HAP-1 (cell line): ENCODE measurements at regions not wholly inside any gene's neighbourhood (a gene's known extent, or its start where the extent isn't known, plus 50 kb on each side); places are given as distances from the start of the nearest gene placed in this dataset.
A peak's percentile ranks its signal among the peaks of the same experiment; 100 is the strongest.

Experiments
- DNase-seq, 2 experiments: peaks; one replicate each; pipeline ENCODE4 v3.0.0-alpha.2; 2016 to 2020; ENCODE audit warnings: low spot score in 2 of 2
- H3K27me3 ChIP-seq: fragments of 250-450 bp; sonication (Bioruptor Pico); 2 replicates; pipeline ENCODE4 v1.5.1; 2020; ENCODE audit warnings: low read depth, mild to moderate bottlenecking, moderate library complexity
- H3K36me3 ChIP-seq: fragments of 250-450 bp; sonication (Bioruptor Pico); replicated peaks from 2 replicates; pipeline ENCODE4 v1.5.1; 2020; ENCODE audit warnings: mild to moderate bottlenecking
- H3K4me1 ChIP-seq: fragments of 250-450 bp; sonication (Bioruptor Pico); 2 replicates; pipeline ENCODE4 v1.5.1; 2020; ENCODE audit warnings: mild to moderate bottlenecking
- H3K4me3 ChIP-seq: fragments of 250-450 bp; sonication (Bioruptor Pico); 2 replicates; pipeline ENCODE4 v1.5.1; 2020; ENCODE audit warnings: mild to moderate bottlenecking, moderate library complexity
- H3K9me3 ChIP-seq: fragments of 250-450 bp; sonication (Bioruptor Pico); 2 replicates; pipeline ENCODE4 v1.5.1; 2020; ENCODE audit warnings: mild to moderate bottlenecking, moderate library complexity
- in situ Hi-C: fragments of 300-500 bp; cut with MboI; formaldehyde crosslinking; loops from 3 replicates; pipeline ENCODE4 v1.14.3; 2020; ENCODE audit warnings: low sequenced_read_pairs, inconsistent platforms, mixed read lengths

DNA sequence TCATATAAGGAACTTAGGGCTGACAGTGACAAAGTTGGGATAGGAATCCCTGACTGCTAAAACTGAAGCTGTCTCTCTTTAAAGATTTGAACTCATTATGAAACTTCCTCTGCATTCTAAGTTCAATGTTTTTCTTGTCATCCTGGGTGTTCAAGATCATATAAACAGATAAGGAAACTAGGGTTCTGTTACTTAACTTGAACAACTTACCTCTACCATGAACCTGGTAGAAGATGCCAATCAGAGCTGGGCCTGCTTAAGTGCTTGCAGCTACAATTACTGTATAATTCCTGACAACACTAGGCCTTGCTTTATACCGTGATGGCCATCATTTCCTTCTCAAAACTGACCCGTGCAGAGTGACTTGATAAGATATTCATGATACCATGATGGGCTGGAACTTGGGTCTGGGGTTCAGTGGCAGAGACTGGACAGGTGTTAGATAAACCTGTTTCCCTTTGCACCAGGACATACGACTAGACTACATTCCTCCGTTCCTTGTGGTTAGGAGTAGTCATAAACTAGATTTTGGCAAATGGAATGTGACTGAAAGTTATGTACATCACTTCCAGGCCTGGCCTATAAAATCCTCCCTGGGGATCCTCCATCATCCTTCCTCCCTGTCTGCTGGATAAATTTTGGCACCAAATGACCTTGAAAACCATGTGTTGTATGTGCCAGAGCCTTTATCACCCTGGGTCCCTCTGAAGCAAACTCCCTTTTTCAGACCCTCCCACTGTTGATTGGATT, 172.2 kb upstream of the PRICKLE1 start:
- no peak for DNase-seq
- Histone ChIP-seq H3K36me3 (no peaks in the 10 kb centered on the region), H3K4me3 (no peak overlapping the region), H3K9me3 (no peaks in the 10 kb centered on the region), H3K27me3 (no peaks in the 10 kb centered on the region), H3K4me1 (peaks cover 2% of the 10 kb centered on the region)
- in situ Hi-C loops = no loop called here

DNA sequence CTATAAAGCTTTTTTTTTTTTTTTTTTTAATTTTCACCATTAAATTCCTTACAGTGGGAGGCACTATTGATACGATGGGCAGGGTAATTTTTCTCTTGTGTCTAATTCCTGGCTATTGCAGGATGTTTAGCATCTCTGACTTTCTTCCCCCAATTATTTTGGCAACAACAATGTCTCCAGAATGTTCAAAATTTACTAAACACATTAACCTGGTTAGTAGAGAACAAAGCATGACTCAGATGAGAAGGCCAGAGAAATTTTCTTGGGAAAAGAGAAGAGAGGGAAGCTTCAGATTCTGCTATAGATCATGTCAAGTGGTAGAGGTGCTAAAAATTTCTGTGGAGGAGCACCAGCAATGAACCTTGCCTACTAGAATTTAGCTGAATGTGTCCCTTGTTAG, 171.5 kb upstream of the PRICKLE1 start:
- H3K4me1 ChIP-seq = peaks cover 2% of the 10 kb centered on the region
- H3K4me3 ChIP-seq = no peak overlapping the region
- no peaks in the 10 kb centered on the region for H3K36me3 ChIP-seq
- H3K9me3 ChIP-seq = no peaks in the 10 kb centered on the region
- no peak for DNase-seq
- H3K27me3 ChIP-seq = no peaks in the 10 kb centered on the region
- in situ Hi-C loops = no loop called here

DNA sequence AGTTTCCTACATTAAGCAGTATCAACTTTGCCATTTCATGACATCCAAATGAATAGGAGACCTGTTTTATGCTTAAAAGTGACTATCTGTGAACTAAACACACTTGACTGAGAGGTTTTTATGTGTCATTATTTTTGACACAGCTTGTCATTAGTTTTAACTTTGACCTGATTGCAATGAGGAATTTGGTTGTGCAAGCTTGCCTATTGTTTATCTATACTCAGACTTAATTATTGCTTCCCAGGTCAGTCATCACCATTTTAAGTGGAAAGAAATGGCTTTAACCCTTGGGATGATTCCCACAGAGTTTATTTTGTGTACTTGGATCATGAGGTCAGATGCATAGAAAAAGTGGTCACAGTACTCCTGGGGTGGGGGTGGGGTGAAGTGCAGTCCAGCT, 171.0 kb upstream of the PRICKLE1 start:
- Histone ChIP-seq H3K9me3 (no peaks in the 10 kb centered on the region; the same call in 1 of the 2 replicates), H3K4me3 (no peak overlapping the region), H3K36me3 (no peaks in the 10 kb centered on the region), H3K27me3 (no peaks in the 10 kb centered on the region), H3K4me1 (peaks cover 2% of the 10 kb centered on the region)
- in situ Hi-C loops = no loop called here
- no peak for DNase-seq

GRCh38 chr12:42759622-42760273, 170.2 kb upstream of the PRICKLE1 start:
- no peak for DNase-seq
- Histone ChIP-seq H3K36me3 (no peaks in the 10 kb centered on the region), H3K4me3 (no peak overlapping the region), H3K27me3 (no peaks in the 10 kb centered on the region), H3K9me3 (no peaks in the 10 kb centered on the region; the same call in 1 of the 2 replicates), H3K4me1 (peaks cover 2% of the 10 kb centered on the region)
- in situ Hi-C loops = no loop called here

- peaks cover 2% of the 10 kb centered on the region for H3K4me1 ChIP-seq
- no peaks in the 10 kb centered on the region for H3K36me3 ChIP-seq
- no peaks in the 10 kb centered on the region for H3K27me3 ChIP-seq
- no peaks in the 10 kb centered on the region; the same call in 1 of the 2 replicates for H3K9me3 ChIP-seq
- no peak overlapping the region for H3K4me3 ChIP-seq
- in situ Hi-C loops = no loop called here
- no peak for DNase-seq
These were observed 169.3 kb upstream of the PRICKLE1 start for GRCh38 chr12:42758806-42759205.

- no peaks in the 10 kb centered on the region; the same call in 1 of the 2 replicates for H3K9me3 ChIP-seq
- H3K36me3 ChIP-seq = no peaks in the 10 kb centered on the region
- no peaks in the 10 kb centered on the region for H3K27me3 ChIP-seq
- in situ Hi-C loops = no loop called here
- no peak overlapping the region for H3K4me3 ChIP-seq
- peaks cover 2% of the 10 kb centered on the region for H3K4me1 ChIP-seq
- no peak for DNase-seq
These were observed 168.1 kb upstream of the PRICKLE1 start for GRCh38 chr12:42757624-42758119.

DNA sequence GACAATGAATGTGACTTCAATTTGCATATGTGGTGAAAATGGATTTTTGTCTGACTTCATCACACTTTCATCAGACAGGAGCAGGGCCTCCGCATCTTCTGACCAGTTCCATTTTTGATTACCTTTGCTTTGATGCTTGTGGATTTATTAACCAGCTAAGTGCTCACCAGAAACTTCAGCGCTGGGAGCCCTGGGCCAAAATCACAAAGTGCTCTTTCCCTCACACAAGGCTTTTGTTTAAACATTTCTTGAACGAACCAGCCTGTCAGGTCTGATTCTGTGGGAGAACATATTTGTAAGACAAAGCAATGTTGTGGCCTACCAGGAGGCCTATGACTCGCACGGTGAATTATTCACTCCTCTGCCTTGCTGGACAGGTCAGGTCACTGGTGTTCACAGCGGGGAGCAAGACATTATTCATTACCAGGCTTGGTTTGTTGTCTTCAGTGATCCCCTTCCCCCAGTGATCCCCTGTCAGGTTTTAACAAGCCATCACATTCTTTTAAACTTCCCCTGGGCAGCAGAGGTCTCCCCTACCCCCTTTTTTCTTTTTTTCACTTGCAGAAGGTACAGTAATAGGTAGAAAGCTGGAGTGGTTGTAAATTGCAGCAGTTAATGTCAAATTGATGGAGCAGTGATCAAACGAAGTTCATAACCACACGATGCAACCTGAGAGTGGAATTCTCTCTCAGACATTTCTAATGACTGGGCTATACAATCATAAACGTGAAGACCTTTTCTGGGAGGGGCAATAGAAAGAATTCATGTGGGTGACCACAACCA, 167.5 kb upstream of the PRICKLE1 start:
- in situ Hi-C loops = no loop called here
- Histone ChIP-seq H3K36me3 (no peaks in the 10 kb centered on the region), H3K9me3 (no peaks in the 10 kb centered on the region; the same call in 1 of the 2 replicates), H3K4me3 (no peak overlapping the region), H3K4me1 (peaks cover 2% of the 10 kb centered on the region), H3K27me3 (no peaks in the 10 kb centered on the region)
- peak; percentile 15 to 33 for DNase-seq

- in situ Hi-C loops = no loop called here
- no peaks in the 10 kb centered on the region; the same call in 1 of the 2 replicates for H3K9me3 ChIP-seq
- DNase-seq = no peak
These were observed 160.8 kb upstream of the PRICKLE1 start for GRCh38 chr12:42750356-42750755.

GRCh38 chr12:42749239-42749638, 159.7 kb upstream of the PRICKLE1 start:
- in situ Hi-C loops = no loop called here
- no peaks in the 10 kb centered on the region; the same call in 1 of the 2 replicates for H3K9me3 ChIP-seq
- no peak for DNase-seq
- peaks cover under 1% of the 10 kb centered on the region; the same call in 1 of the 2 replicates for H3K4me1 ChIP-seq
- H3K27me3 ChIP-seq = no peaks in the 10 kb centered on the region
- no peak overlapping the region for H3K4me3 ChIP-seq
- no peaks in the 10 kb centered on the region for H3K36me3 ChIP-seq

More at GRCh38 chr12:42750356-42750755, 160.8 kb upstream of the PRICKLE1 start:
- Histone ChIP-seq H3K4me1 (no peaks in the 10 kb centered on the region), H3K36me3 (no peaks in the 10 kb centered on the region), H3K4me3 (no peak overlapping the region), H3K27me3 (no peaks in the 10 kb centered on the region)

GRCh38 chr12:42744539-42745182, 155.1 kb upstream of the PRICKLE1 start:
- H3K36me3 ChIP-seq = no peaks in the 10 kb centered on the region
- no peaks in the 10 kb centered on the region for H3K27me3 ChIP-seq
- peak; percentile 58 to 60 for DNase-seq
- peaks cover 3% of the 10 kb centered on the region; the same call in 1 of the 2 replicates for H3K4me1 ChIP-seq
- H3K4me3 ChIP-seq = no peak overlapping the region
- in situ Hi-C loops = no loop called here
- H3K9me3 ChIP-seq = no peaks in the 10 kb centered on the region; the same call in 1 of the 2 replicates

- H3K4me1 ChIP-seq = peaks cover 3% of the 10 kb centered on the region; the same call in 1 of the 2 replicates
- H3K9me3 ChIP-seq = no peaks in the 10 kb centered on the region; the same call in 1 of the 2 replicates
- in situ Hi-C loops = no loop called here
- H3K4me3 ChIP-seq = no peak overlapping the region
- no peaks in the 10 kb centered on the region for H3K36me3 ChIP-seq
- no peaks in the 10 kb centered on the region for H3K27me3 ChIP-seq
- DNase-seq = no peak
These were observed 153.2 kb upstream of the PRICKLE1 start for GRCh38 chr12:42742716-42743115.

GRCh38 chr12:42741771-42742510, 152.4 kb upstream of the PRICKLE1 start:
- no peak for DNase-seq
- Histone ChIP-seq H3K9me3 (no peaks in the 10 kb centered on the region; the same call in 1 of the 2 replicates), H3K4me3 (no peak overlapping the region), H3K36me3 (no peaks in the 10 kb centered on the region), H3K27me3 (no peaks in the 10 kb centered on the region), H3K4me1 (peaks cover 3% of the 10 kb centered on the region; the same call in 1 of the 2 replicates)
- in situ Hi-C loops = no loop called here
